DOHH2 (cell line): ENCODE measurements at regions not wholly inside any gene's neighbourhood (a gene's known extent, or its start where the extent isn't known, plus 50 kb on each side); places are given as distances from the start of the nearest gene placed in this dataset.

Source experiments
- CTCF ChIP-seq: fragments of 200-600 bp; sonication (generic); IDR thresholded peaks from one replicate; pipeline ENCODE4 v1.5.1; 2014; ENCODE audit warnings: antibody characterized with exemption, mild to moderate bottlenecking, low read depth, low read length; ENCODE audit not compliant: poor library complexity, severe bottlenecking
- EZH2phosphoT487 ChIP-seq: fragments of 200-600 bp; sonication (generic); IDR thresholded peaks from 2 replicates; pipeline ENCODE4 v1.6.1; 2017; ENCODE audit warnings: borderline replicate concordance, mild to moderate bottlenecking, antibody characterized with exemption, low read length, moderate library complexity, mixed read lengths

GRCh38 chr2:59690849-59691248 lies 862.6 kb downstream of the BCL11A start:
- TF ChIP-seq CTCF, result no peak
- no peak for TF ChIP-seq EZH2phosphoT487
